GM19467 (cell line): ENCODE measurements at regions not wholly inside any gene's neighbourhood (a gene's known extent, or its start where the extent isn't known, plus 50 kb on each side); places are given as distances from the start of the nearest gene placed in this dataset.
"Not testable (repeated sequence)": the region's sequence is repeated elsewhere in the genome, so short reads cannot be mapped to it uniquely, and the experiment has no call there.

ENCODE experiments used
- ATAC-seq: cut with Tn5 transposase; IDR thresholded peaks from one replicate; pipeline ENCODE4 v1.9.1; 2021; ENCODE audit warnings: mild to moderate bottlenecking, moderate library complexity; ENCODE audit not compliant: unreplicated experiment

- ATAC-seq, result no peak
These were observed 172.9 kb upstream of the TBC1D5 start for GRCh38 chr3:17915341-17915740.

- no peak for ATAC-seq
These were observed 170.9 kb upstream of the TBC1D5 start for GRCh38 chr3:17913359-17913758.

- no peak for ATAC-seq
These were observed 169.7 kb upstream of the TBC1D5 start for GRCh38 chr3:17911986-17912760.

- no peak for ATAC-seq
These were observed 168.5 kb upstream of the TBC1D5 start for GRCh38 chr3:17910922-17911321.

GRCh38 chr3:17909714-17910113, 167.3 kb upstream of the TBC1D5 start:
- no peak for ATAC-seq

GRCh38 chr3:17908399-17909191, 166.2 kb upstream of the TBC1D5 start:
- no peak for ATAC-seq

GRCh38 chr3:17905996-17906395, 163.6 kb upstream of the TBC1D5 start:
- ATAC-seq, result no peak

GRCh38 chr3:17901893-17902292, 159.5 kb upstream of the TBC1D5 start:
- no peak for ATAC-seq

- no peak for ATAC-seq
These were observed 152.1 kb upstream of the TBC1D5 start for GRCh38 chr3:17894434-17895060.

- ATAC-seq, result no peak
These were observed 148.9 kb upstream of the TBC1D5 start for GRCh38 chr3:17891139-17891856.

- no peak for ATAC-seq
These were observed 143.6 kb upstream of the TBC1D5 start for GRCh38 chr3:17885986-17886385.

- ATAC-seq, result no peak
These were observed 140.6 kb upstream of the TBC1D5 start for GRCh38 chr3:17882981-17883380.

GRCh38 chr3:17877299-17877698, 134.9 kb upstream of the TBC1D5 start:
- no peak for ATAC-seq

- no peak for ATAC-seq
These were observed 132.2 kb upstream of the TBC1D5 start for GRCh38 chr3:17874636-17875035.

- ATAC-seq, result no peak
These were observed 130.0 kb upstream of the TBC1D5 start for GRCh38 chr3:17872457-17872856.

GRCh38 chr3:17865631-17866030, 123.2 kb upstream of the TBC1D5 start:
- no peak for ATAC-seq

GRCh38 chr3:17861476-17861875, 119.0 kb upstream of the TBC1D5 start:
- no peak for ATAC-seq

- ATAC-seq, result not testable (repeated sequence)
These were observed 118.5 kb upstream of the TBC1D5 start for GRCh38 chr3:17860840-17861471.

- peak; percentile 89 for ATAC-seq
These were observed 109.8 kb upstream of the TBC1D5 start for GRCh38 chr3:17852217-17852616.

GRCh38 chr3:17850448-17850847, 108.0 kb upstream of the TBC1D5 start:
- no peak for ATAC-seq

GRCh38 chr3:17848102-17848501, 105.7 kb upstream of the TBC1D5 start:
- ATAC-seq, result no peak
